Medulla oblongata (tissue), 1 donor: ENCODE measurements at regions not wholly inside any gene's neighbourhood (a gene's known extent, or its start where the extent isn't known, plus 50 kb on each side); places are given as distances from the start of the nearest gene placed in this dataset.
"Not testable (repeated sequence)": the region's sequence is repeated elsewhere in the genome, so short reads cannot be mapped to it uniquely, and the experiment has no call there.

Experiments
- DNase-seq: peaks from one replicate; pipeline ENCODE4 v3.0.0-alpha.2; 2015; ENCODE audit errors: extremely low spot score

DNA sequence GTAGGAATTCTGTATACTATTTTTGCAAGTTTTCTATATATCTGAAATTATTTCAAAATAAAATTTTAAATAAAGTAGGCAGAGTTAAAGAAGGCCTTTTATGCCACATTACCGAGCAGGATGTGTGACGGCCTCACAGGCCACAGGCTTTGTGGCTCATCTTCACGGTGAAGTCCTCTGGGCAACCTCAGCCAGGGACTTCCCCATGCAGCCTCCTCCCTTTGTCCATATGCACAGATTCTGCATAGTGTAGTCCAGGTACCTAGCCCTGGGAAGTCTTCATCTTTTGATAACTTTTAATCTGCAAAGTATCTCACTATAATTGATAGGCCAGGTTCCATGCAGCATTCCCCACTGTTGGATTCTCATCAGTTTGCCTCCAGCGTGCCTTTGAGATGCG is 62.8 kb downstream of the ARHGAP11B start:
- not testable (repeated sequence) for DNase-seq

DNA sequence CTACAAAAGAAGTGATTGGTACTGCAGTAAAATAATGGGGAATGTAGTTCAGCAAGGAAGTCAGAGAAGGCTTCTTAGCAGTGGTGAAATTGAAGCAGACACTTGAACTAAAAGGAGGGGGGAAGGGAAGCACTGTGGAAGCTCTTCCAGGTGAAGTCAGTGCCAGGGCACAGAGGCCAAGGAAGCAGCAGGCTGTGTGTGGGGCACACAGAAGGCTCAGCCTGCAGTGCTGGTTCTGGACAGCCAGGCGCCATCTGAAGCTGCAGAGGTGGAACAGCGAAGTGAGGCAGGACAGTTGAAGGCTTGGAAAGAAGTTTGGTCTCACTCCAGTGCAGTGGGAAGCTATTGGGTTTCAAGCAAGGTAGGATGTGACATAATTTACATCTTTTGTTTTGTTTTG is 64.2 kb downstream of the ARHGAP11B start:
- DNase-seq, result not testable (repeated sequence)

DNA sequence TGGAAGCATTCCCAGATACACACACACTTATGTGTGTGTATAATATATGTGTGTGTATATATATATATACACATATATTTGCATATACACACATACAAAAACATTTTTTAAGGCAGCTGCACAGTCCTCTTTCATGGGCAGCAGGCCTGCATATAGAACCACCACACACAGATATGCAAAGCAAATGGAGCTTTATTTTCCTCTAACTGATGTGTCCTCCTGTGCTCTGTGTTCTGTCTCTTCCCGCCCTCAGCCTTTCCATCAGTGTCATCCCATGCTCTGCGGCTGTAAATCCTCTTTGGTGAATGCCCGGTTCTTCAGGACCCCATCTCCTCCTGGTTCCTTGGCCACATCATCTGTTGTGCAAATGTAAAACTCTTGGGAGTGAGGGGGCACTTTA is 69.9 kb downstream of the ARHGAP11B start:
- DNase-seq, result not testable (repeated sequence)

DNA sequence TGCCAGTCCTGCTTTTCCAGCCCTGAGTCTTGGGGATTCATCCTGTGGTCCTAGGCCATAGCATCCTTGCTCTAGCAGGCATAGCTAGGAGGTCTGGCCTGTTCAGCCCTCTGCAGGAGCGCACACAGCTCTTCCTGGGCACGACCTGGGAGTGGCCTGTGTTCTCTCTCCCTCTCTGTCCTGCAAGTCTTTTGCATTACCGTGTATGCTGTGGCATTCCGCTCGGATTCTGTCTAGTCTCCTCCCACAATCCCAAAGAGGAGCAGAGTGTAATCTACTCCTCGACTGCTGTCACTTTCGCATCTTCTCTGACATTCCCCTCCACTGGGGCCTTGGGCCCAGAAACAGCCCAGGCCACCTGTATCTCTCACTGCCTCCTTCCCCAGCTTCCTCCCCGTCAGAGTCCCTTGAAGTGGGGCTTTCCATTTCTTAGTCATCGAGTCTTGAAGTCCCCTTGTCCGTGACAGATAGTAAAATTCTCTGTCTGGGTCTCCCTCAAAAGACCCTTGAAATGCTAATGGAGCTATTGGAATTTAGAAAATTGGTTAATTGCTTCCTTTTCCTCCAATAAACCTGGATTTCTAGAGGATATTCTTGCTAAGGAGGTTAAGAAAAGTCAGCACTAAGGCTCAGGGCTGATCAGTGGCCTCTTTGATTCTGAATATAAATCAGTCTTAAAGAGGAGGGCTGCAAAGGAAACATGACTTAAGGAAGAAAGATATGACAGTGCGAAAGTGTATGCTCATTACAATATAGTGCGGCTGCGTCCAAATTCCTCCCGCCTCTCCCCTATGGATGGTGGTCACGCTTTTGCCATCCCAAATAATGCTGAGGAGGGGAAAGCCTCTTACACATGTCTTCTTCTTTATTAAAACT is 70.7 kb downstream of the ARHGAP11B start:
- DNase-seq, result not testable (repeated sequence)

DNA sequence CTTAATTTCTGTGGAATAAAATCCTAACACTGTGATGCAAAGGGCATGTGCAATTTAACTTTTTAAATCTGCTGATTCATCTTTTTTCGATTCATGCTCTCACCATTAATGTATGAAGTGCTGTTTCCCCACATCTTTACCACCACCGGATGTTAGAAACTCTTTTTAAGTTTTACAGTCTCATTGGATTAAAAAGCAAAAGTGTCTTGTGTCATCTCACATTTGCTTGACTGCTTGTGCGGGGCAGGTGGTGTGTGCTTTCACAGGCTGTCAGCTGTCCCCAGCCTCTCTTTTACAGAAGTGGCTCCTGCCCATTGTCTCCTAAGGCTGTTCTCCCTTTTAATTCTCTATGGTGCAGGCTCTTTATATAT is 71.4 kb downstream of the ARHGAP11B start:
- not testable (repeated sequence) for DNase-seq

DNA sequence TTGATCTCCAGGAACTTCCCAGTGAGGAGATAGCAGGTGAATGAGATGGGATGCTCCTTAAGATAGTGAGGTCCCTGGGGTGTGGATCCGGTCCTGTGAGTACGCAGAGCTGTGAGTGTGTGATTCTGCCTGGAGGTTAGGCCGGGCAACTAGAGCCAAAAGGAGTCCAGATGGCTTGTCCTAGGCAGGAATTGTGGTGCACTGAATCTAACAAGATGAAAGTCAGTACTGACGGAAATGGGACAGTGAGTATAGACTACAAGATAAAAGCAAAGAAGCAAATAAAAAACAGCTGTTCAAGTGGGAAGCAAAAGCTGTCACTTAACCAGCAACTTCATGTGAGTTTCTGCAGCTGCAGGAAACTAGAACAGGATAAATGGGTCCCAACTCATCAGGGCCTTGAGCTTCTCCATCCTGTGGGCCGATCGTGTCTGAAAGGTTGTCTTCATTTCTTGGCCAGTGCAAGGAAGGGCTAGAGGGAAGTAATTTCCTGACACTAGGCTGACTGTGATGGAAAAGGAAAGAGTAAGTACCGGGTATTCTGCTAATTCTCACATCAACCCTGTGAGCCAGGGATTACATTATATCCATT is 74.2 kb downstream of the ARHGAP11B start:
- not testable (repeated sequence) for DNase-seq

DNA sequence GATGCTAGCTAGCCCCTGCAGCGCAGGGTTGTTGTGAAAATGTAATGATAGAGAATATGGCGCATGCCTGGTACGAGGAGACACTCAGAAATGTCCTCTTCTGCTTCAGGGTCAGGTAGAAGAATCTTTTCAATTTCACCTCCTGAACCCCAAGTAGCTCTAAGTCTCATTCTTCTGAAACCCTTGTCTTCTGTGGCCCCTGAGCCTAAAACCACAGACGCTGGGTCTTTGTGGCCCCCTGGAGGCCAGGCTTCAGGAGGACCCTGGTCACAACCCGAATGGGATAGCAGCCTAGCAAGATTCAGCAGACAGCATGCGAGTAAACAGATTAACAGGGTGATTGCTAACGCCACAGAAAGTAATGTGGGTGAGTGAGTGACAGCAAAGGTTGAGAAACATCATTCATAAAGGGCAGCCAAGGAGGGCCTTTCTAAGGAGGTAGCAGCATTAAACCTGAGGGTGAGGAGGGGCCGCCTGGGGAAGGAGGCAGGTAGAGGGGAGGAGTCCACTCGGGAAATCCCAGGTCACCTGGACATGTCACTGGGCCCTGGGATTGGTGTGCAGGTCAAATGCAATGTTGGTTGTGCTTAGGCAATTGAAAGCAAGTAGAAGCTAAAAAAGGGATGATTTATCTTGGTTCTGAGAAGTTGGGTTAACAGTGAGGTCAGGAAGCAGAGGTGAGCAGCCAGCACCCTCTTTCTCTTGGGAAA is 82.2 kb downstream of the ARHGAP11B start:
- not testable (repeated sequence) for DNase-seq

DNA sequence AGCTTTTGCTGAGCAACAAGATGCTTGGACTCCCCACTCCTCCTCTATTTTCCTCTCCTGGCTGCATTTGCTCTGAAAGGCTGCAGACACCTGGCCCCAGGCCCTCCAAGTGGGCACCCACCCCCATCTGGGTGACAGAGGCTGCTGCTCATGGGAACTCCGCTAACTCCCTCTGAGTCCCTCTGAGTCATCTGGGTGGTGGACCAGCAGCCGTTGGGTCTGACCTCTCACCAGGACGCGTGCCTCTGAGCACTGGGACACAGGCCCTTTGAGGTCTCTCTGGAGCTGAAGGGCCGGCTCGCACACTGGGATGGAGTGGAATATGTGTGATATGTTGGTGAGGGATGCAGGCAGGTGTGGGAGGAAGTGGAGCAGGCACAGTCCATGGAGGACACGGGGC is 82.9 kb downstream of the ARHGAP11B start:
- not testable (repeated sequence) for DNase-seq

DNA sequence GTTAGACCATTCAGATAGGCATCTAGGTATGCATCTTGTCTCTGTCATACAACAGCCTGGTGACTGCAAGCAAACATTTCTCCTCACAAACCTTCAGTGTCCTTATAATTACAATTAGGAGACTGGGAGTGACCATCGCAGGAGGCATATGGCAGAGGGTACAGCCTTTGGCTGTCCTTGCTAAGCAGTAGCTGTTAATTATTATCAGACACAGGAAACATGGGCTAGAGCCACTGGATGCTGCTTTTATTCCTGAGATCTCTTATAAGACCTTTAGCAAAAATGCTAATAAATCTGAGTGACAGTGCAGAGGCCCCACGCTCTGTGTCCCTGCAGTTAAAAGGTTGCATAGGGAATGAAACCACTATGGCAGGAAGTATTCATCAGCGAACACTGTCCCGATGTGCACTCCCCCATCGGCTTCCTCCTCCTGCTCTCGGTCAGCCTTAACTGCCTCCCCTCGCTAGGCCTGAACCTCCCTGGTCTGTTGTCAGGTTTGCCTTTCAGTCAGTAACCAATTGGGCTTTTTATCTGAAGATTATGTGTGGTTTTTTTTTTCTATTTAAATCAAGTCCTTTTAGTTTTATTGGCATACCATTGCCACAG is 92.2 kb downstream of the ARHGAP11B start:
- DNase-seq, result not testable (repeated sequence)

DNA sequence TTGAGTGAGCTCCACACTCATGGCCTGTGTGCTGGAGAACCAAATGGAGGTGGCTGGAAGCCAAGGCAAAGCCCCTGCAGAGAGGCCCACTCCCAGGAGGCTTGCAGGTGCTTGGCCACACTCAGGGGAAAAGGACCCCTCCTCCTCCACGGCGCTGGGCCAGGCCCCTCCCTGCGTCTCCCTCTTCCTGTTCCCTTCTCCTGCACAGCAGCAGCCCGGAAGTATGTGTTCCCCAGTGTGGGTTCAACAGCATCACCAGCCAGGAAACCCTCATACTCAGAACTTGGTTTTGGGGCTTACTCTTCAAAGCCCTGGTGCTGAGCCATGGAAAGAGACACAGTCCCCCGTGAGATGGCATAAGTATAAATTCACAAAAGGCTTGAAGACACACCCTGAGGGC is 93.4 kb downstream of the ARHGAP11B start:
- DNase-seq, result not testable (repeated sequence)

DNA sequence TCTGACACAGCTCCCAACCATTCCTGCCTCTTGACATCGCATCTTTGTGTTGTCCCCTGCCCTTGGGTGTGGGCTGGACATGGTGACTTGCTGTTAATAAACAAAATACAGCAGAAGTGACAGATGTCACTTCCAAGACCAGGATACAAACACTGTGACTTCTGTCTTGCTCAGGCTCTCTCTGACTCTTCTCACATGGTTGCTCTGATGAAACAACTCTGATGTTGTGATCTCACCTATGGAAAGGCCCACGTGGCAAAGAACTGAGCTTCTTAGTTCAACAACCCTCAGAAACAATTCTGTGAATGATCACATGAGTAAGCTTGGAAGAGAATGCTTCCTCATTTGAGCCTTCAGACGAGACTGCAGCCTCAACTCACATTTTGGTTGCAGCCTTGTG is 94.9 kb downstream of the ARHGAP11B start:
- not testable (repeated sequence) for DNase-seq

DNA sequence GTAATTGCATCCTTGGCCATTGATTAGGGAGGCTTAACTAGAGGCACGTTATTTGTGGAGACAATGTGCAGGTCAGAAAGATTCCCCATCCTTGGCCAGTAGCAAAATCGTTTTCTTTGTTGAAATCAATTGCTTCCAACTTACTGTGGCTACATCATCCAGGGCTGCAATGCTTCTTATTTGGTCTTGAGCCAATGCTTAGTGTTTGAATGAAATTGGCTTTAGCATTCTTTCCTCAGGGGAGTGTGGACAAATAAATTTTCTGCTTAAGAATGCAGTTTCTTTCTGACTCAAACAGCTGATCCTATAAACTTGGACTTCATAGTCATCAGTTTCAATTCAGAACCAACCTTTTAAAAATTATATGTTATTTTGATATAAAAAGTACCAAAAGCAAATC is 95.6 kb downstream of the ARHGAP11B start:
- DNase-seq, result not testable (repeated sequence)

DNA sequence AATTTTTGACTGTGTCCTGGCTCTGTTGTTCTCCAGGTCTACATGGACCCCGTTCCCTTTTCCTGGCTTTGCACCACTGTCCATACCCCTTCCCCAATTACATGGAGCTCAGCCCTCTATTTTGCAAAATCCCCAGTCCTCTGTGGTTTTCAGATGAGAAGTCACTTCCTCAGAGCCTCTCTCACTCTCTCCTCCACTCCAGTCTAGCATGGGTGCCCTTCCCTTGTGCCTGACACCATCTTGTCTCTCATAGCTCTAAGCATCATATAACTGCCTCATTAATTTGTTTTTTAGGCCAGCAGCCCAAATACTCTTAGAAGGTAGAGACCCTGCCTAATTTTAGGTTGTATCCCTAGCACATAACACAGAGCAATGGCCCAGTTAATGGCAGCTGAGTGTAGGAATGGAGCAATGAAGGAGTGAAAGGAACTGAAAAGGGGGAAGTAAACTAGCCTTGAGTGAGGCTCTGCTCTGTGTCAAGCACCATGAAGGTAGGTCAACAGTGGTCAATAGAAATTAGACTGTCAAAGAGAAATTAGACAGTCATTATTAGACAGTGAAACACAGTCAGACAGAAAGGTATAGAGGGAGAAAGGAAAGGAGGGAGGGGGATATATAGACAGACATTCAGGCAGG is 97.7 kb downstream of the ARHGAP11B start:
- not testable (repeated sequence) for DNase-seq

DNA sequence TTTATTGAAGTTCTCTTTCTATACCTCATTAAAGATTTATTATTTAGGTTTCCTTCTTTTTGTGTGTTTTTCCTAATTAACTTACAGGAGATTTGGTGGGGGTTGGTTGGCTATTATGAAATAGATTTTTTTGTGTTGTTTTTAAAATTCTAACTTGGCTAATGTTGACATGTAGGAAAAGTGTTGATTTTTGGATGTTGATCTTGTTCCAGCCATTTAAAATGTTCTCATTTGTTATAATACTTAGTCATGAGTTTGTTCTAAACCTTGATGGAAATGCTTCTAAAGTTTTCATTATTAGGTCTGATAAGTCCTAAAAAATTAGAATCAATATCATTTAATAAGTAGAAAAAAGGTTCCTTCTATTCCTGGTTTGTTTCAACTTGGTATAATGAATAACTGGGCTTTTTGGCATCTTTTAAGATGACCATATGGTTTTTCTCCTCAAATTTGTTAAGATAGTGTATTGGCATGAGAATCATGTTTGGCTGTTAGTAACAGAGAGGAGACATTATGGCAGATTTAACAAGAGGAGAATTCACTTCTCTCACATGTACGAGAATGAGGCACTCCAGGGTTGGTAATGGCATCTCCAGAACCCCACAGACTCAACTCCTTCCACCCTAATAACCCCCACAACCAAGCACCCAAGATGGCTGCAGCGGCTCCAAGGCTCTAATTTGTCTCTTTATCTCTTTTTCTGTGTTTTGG is 104.1 kb downstream of the ARHGAP11B start:
- not testable (repeated sequence) for DNase-seq

DNA sequence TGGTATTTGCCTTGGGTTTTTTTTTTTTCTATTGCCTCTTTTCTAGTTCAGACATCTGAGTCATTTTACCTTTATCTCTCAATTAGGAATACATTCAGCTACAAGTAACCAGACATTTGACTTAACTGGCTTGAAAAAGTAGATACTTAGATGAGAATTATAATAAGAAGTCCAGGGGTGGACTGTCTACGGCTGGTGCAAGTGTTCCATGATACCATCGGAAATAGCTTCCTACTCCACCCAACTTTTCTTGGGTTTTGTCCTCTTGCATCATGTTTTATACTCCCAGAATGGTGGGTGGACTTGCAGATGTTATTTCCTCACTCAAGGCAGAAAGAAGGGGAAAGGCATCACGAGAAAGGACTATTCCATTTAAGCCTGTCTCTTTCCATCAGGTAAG is 104.7 kb downstream of the ARHGAP11B start:
- DNase-seq, result not testable (repeated sequence)

DNA sequence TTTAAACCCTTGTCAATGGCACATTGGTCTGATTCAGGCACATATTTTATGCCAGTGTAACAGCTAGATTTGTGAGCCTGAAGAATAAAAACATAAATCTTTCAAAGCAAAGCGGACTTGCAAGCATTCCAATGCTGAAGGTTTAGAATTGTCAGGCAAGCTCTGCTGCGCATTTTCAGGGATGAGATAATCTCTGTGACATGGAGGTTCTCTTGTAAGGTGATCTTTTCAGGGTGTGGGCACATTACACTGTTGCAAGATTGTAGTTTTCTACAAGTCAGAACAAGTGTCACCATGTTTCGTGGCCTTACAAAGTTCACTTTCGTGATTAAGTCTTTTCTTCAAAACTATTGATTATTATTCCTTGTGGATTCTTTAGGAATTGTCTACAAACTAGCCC is 106.2 kb downstream of the ARHGAP11B start:
- DNase-seq, result not testable (repeated sequence)

DNA sequence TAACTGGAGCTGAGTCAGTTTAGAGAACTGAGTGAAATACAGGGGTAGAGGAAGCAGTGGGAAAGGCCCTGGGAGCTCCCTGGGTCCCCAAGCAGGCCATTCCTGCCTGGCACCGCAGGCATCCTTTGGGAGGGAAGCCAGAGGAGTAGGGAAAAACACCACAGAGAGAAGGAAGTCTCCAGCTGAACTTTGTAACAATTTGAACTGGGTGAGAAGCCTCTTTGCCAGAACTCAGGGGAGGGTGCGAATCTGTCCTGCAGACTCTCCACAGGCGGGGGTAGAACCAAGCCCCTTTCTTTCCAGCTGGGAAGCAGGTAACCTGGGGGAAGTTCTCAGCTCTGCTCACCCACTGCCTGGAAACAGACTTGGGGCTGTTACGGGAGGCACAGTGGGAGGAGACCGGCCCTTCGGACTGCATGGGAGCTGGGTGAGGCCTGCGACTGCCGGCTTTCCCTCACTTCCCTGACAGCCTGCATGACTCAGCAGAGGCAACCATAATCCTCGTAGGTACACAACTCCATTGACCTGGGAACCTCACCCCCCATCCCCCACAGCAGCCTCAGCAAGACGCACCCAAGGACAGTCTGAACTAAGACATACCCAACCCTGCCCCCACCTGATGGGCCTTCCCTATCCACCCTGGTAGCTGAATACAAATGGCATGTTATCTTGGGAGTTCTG is 110.1 kb downstream of the ARHGAP11B start:
- not testable (repeated sequence) for DNase-seq

DNA sequence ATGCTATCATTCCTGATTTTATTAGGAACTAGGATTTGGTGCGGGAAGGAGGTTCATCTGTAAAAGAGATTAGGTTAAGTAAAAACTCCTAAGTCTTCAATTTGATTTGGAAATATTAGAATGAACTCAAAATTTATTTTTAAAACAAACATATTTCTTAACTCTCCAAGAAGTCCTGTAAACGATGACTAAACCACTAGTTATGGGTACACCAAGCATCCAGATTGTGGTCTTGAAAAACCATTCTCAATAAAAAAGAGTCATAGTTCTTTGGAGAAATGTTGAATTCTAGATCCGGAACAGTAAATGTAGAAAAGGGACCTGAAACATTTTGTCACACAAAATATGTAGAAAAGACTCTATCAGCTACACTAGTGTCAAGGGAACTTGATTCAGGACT is 116.9 kb downstream of the ARHGAP11B start:
- not testable (repeated sequence) for DNase-seq

DNA sequence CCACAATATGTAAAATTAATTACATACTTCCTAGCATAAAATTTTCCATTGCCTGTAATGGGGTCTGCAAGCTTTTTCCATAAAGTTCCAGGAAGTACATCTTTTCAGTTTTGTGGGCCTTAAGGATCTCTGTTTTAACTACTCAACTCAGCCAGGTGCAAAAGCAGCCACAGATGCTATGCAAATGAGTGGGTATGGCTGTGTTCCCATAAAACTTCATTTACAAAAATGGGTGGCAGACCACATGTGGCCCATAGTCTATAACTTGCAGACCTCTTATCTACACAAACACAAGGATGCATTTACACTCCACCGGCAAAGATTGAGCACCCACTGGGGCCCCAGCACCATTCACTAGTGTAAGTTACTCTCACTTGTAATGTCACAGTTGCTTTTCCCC is 123.1 kb downstream of the ARHGAP11B start:
- not testable (repeated sequence) for DNase-seq

DNA sequence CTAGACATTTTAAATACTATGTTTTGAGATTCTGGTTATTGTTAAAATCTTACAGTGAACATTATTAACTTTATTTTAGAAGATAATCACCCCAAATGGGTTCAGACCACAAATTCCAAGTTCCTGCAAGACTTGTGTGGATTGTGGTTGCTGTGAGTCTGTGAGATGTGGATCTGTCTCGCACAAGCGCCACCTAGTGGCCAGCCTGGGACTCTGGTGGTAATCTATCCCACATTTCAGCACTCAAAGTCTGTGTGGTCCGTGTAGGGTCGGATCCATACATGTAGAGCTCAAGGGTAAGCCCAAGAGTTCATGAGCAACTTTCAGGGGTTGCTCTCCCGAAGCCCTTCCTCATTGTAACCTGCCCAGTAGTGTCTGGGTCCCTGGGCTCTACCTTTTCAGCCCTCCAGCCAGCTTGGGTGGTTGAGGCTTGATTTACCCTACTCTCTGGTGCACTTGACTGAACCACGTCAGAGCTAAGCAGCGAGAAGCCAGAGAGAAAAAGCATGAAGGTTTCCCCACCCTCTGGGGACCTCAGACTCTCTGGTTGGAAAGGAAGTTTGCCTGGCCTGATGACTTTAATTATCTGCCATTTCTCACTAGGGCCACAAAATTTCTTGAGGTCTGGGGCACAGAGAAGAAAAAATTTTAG is 129.2 kb downstream of the ARHGAP11B start:
- DNase-seq, result not testable (repeated sequence)
